NCI-H1105 treated with DMSO at 0.1 percent for 48 hours (cell line): ENCODE measurements at regions not wholly inside any gene's neighbourhood (a gene's known extent, or its start where the extent isn't known, plus 50 kb on each side); places are given as distances from the start of the nearest gene placed in this dataset.
"Not testable (repeated sequence)": the region's sequence is repeated elsewhere in the genome, so short reads cannot be mapped to it uniquely, and the experiment has no call there.

Source experiments
- DNase-seq: peaks from one replicate; lab custom pipeline; 2025; lab: John Stamatoyannopoulos, UW

- DNase-seq, result no peak
Measured at GRCh38 chr10:131363416-131363815, 51.9 kb upstream of the TCERG1L start.

- no peak for DNase-seq
Measured at GRCh38 chr10:131371571-131371970, 60.0 kb upstream of the TCERG1L start.

DNA sequence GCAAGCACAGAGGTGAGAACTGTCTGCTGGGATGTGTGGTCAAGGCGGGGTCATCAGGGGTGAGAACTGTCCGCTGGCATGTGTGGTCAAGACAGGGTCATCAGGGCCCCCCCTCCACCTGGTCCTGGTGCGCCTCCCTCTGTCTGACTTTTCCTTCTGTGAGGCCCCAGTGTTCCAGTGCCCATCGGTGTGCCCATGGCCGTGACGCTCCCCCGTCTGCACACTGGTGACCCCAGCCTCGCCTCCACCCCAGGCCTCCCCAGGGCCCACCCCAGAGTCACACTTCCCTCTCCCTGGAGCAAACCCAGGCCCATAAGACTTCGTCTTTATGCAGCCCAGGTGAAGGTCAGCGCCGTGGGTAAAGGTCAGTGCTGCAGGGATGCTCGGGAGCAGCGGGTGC lies 70.1 kb upstream of the TCERG1L start:
- no peak for DNase-seq

DNA sequence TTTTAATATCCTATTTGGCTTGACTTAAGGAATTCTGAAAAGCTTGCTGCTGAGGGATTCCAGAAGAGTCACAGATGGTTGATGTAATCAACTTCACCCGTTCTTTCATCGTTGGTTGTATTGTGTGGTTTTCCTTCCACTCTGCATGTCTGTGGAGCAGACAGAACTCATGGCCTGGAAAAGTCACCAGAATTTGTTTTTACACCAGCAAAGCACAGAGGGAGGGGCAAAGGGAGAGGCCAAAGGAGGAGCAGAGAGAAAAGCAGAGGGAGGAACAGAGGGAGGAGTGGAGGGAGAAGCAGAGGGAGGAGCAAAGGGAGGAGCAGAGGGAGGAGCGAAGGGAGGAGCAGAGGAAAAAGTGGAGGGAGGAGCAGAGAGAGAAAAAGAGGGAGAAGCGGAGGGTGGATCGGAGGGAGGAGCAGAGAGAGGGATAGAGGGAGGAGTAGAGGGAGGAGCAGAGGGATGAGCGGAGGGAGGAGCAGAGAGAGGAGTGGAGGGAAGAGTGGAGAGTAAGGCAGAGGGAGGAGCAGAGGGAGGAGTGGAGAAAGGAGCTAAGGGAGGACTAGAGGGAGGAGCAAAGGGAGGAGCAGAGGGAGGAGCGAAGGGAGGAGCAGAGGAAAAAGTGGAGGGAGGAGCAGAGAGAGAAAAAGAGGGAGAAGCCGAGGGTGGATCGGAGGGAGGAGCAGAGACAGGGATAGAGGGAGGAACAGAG lies 73.8 kb upstream of the TCERG1L start:
- DNase-seq, result not testable (repeated sequence)

GRCh38 chr10:131387018-131387529 lies 75.6 kb upstream of the TCERG1L start:
- no peak for DNase-seq

DNA sequence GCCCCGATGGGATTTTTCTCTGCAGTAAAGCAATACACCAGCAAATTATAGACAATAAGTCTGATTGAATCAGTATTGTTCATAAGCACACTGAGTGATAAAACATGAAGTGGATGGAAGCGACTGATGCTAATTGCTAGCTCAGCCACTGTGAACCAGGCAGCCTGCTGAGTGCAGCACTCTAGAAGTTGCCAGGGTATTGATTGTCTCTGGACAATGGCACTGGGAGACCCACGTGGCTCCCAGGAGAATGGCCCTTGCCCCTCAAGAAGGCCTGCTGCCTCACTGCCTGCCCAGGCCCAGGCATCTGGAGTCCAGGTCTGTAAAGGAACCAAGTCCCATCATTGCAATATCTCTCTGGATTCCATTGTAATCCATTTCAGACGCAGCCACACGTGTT lies 80.4 kb upstream of the TCERG1L start:
- no peak for DNase-seq

- DNase-seq, result no peak
Measured at GRCh38 chr10:131396121-131397050, 84.9 kb upstream of the TCERG1L start.

- no peak for DNase-seq
Measured at GRCh38 chr10:131398166-131398565, 86.6 kb upstream of the TCERG1L start.

DNA sequence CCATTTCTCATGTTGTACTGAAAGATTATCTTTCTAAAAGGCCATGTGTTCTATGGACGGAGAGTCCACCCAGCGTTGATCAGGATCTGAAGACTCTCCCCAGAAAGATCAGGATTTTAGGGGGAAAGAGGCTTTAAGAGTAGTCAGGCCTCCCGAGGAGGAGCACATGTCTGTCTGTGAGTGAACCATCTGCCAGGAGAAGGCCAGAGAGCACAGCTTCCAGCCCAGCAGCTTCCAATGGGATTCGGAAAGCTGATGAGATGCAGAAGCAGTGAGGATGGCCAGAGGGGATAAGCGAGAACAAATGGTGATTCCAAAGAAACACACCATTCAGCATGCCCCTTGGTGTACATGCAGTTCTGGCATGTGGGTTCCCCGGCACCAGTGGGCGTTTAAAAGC lies 88.5 kb upstream of the TCERG1L start:
- DNase-seq, result no peak

GRCh38 chr10:131400513-131400912 lies 89.0 kb upstream of the TCERG1L start:
- no peak for DNase-seq

DNA sequence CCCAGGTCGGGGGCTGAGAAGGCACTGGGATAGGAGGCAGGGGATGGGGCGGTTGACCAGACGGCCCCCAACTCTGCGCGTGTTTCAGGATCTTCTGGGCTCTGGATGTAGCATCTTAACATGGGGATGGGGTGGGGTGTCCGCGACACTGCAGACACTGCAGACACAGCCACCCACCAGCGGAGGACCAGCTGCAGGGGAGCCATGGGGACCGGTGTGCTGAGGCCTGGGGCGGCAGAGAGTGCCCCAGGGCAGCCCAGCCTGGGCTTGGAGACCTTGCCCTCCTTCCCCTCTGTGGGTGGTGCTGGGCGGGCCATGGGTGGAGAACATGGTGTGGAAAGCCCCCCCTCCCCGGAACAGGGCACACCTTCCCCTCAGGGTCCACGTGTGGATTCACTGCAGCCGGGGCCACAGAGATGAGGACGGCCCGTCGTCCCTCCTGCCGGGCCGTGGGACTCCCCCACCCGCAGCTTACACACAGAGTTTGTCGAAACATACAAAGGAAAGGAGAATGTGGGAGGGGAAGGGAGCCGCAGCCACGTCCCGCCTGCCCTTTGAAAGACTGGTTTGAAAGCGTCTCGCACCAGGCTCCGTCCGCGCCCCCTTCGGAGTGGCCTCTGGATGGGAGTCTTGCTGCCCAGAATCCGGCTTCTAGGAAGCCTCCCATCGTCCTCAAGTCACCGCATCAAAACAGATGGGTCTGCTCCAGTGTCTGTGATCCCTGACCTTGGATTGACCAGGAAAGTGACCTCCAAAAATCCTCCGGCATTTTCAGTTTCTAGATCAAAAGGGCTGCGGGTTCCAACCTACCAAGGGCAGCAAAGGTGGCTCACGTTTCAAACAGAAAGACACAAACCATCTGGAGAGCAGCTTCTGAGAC lies 91.5 kb upstream of the TCERG1L start:
- no peak for DNase-seq

- DNase-seq, result no peak
Measured at GRCh38 chr10:131403936-131404335, 92.4 kb upstream of the TCERG1L start.

- DNase-seq, result no peak
Measured at GRCh38 chr10:131404886-131405285, 93.4 kb upstream of the TCERG1L start.

- DNase-seq, result no peak
Measured at GRCh38 chr10:131406676-131407392, 95.3 kb upstream of the TCERG1L start.

- no peak for DNase-seq
Measured at GRCh38 chr10:131418681-131419080, 107.2 kb upstream of the TCERG1L start.

DNA sequence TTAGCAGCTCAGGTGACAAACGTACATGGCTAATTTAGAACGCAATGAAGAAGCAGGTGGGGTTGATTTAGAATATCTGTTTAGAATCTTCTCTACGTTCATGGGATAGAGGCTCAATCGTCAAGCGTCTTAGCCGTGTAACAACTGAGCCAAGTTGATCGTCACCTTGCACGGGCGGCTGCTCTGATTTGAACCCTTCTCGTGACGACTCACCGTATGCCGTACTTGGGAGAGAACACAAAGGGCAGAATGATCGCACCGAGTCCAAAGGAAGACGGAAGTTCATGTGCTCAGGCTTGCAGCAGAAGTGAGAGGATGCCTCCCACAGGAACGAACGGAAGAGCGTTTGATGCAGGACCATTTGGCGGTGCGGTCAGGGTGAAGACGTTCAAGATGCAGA lies 108.3 kb upstream of the TCERG1L start:
- DNase-seq, result no peak

- no peak for DNase-seq
Measured at GRCh38 chr10:131420867-131421266, 109.3 kb upstream of the TCERG1L start.

DNA sequence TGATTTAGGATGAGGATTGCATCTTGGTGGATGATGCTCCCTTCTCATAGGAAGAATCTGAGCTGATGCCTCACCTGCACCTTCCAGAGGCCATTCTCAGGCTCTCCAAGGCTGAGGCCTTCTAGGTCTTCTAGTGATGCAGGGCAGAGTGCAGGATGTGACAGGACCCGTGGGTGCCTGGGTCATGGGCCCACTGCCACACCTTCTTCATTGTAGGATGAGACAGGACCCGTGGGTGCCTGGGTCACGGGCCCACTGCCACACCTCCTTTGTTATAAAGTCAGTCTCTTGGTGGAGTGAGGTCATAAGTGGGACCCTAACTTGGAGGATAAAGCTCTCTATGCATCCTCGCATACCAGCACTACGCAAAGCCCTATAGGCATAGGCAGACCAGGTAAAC lies 109.9 kb upstream of the TCERG1L start:
- no peak for DNase-seq

GRCh38 chr10:131422731-131423130 lies 111.2 kb upstream of the TCERG1L start:
- no peak for DNase-seq

- no peak for DNase-seq
Measured at GRCh38 chr10:131424053-131424452, 112.5 kb upstream of the TCERG1L start.

DNA sequence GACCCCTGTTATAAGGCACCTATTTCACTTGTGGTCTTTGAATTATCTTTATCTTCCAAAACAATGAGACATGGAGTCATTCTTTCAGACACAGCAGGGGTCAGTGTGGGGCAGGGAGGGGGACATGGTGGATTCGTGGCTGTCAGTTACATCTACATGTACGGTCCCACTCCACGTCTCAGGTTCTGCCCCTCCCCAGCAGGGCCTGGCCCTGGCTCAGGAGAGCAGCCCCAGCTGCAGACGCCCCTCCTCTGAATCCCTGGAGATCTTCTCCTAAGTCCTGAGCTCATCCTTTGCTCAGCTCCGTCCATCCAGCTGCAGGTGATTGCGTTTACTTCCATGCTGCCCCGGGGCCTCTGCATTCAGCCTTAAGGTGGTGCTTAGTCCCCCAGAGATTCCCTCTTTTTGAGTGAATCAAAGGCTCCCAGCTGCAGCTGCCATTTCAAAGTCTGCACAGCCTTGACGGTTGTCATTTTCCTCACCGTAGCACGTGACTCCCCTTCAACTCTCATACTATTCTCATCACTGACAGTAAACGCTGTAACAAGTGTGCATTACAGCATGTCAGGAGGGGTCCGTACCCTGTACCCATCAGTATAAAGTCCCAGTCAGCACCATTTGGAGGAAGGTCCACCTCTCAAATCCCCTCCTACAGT lies 113.4 kb upstream of the TCERG1L start:
- DNase-seq, result no peak
